ENCODE measurements at regions not wholly inside any gene's neighbourhood (a gene's known extent, or its start where the extent isn't known, plus 50 kb on each side); places are given as distances from the start of the nearest gene placed in this dataset.

DNA sequence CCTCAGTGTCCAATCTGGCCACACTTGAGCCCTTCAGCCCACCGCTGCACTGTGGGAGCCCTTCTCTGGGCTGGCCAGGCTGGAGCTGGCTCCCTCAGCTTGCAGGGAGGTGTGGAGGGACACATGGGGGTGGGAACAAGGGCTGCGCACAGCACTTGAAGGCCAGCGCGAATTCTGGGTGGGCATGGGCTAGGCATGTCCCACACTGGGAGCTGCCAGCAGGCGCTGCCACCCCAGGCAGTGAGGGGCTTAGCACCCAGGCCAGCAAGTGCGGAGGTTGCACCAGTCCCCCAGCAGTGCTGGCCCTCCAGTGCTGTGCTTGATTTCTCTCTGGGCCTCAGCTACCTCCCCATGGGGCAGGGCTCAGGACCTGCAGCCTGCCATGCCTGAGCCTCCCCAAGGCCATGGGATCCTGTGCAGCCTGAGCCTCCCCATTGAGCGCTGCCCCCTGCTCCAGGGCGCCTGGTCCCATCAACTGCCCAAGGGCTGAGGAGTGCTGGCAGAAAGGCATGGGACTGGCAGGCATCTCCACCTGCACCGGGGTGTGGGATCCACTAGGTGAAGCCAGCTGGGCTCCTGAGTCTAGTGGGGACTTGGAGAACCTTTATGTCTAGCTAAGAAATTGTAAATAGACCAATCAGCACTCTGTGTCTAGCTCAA lies 148.2 kb downstream of the EMB start:
- TF ChIP-seq, protein P1, sequence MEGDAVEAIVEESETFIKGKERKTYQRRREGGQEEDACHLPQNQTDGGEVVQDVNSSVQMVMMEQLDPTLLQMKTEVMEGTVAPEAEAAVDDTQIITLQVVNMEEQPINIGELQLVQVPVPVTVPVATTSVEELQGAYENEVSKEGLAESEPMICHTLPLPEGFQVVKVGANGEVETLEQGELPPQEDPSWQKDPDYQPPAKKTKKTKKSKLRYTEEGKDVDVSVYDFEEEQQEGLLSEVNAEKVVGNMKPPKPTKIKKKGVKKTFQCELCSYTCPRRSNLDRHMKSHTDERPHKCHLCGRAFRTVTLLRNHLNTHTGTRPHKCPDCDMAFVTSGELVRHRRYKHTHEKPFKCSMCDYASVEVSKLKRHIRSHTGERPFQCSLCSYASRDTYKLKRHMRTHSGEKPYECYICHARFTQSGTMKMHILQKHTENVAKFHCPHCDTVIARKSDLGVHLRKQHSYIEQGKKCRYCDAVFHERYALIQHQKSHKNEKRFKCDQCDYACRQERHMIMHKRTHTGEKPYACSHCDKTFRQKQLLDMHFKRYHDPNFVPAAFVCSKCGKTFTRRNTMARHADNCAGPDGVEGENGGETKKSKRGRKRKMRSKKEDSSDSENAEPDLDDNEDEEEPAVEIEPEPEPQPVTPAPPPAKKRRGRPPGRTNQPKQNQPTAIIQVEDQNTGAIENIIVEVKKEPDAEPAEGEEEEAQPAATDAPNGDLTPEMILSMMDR (IDR thresholded peaks at IDR 0.05; ENCODE audit: poor library complexity, severe bottlenecking), result no peak
- no peak for TF ChIP-seq EP300 (conservative IDR thresholded peaks at IDR 0.05; ENCODE audit: poor library complexity, severe bottlenecking)
- TF ChIP-seq, protein P2, sequence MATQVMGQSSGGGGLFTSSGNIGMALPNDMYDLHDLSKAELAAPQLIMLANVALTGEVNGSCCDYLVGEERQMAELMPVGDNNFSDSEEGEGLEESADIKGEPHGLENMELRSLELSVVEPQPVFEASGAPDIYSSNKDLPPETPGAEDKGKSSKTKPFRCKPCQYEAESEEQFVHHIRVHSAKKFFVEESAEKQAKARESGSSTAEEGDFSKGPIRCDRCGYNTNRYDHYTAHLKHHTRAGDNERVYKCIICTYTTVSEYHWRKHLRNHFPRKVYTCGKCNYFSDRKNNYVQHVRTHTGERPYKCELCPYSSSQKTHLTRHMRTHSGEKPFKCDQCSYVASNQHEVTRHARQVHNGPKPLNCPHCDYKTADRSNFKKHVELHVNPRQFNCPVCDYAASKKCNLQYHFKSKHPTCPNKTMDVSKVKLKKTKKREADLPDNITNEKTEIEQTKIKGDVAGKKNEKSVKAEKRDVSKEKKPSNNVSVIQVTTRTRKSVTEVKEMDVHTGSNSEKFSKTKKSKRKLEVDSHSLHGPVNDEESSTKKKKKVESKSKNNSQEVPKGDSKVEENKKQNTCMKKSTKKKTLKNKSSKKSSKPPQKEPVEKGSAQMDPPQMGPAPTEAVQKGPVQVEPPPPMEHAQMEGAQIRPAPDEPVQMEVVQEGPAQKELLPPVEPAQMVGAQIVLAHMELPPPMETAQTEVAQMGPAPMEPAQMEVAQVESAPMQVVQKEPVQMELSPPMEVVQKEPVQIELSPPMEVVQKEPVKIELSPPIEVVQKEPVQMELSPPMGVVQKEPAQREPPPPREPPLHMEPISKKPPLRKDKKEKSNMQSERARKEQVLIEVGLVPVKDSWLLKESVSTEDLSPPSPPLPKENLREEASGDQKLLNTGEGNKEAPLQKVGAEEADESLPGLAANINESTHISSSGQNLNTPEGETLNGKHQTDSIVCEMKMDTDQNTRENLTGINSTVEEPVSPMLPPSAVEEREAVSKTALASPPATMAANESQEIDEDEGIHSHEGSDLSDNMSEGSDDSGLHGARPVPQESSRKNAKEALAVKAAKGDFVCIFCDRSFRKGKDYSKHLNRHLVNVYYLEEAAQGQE (IDR thresholded peaks at IDR 0.05; ENCODE audit: borderline replicate concordance), result no peak
- TF ChIP-seq SMC3 (conservative IDR thresholded peaks at IDR 0.05; ENCODE audit: poor library complexity), result no peak
- TF ChIP-seq EZH2 (IDR thresholded peaks at IDR 0.05; ENCODE audit: borderline replicate concordance, insufficient read depth, low read length, poor library complexity, severe bottlenecking), result no peak

Data from neural cell (in vitro differentiated cells).